Activated CD4-positive, alpha-beta T cell treated with anti-CD3 and anti-CD28 coated beads, Interleukin-2, amount 50 U/mL, for 48 hours (primary cell): ENCODE measurements at regions not wholly inside any gene's neighbourhood (a gene's known extent, or its start where the extent isn't known, plus 50 kb on each side); places are given as distances from the start of the nearest gene placed in this dataset.

Source experiments
- DNase-seq, 2 experiments: peaks; one replicate each; pipeline ENCODE4 v3.0.0-alpha.2; 2020

- DNase-seq: no peak
Measured at GRCh38 chr13:106685143-106685542, 117.2 kb upstream of the ARGLU1 start.

GRCh38 chr13:106683918-106684317 lies 116.0 kb upstream of the ARGLU1 start:
- DNase-seq: no peak

- DNase-seq: no peak
Measured at GRCh38 chr13:106683179-106683578, 115.2 kb upstream of the ARGLU1 start.

- no peak for DNase-seq
Measured at GRCh38 chr13:106681997-106682396, 114.1 kb upstream of the ARGLU1 start.

- DNase-seq: no peak
Measured at GRCh38 chr13:106681536-106681935, 113.6 kb upstream of the ARGLU1 start.

GRCh38 chr13:106680796-106681472 lies 113.0 kb upstream of the ARGLU1 start:
- DNase-seq: no peak

- DNase-seq: no peak
Measured at GRCh38 chr13:106678646-106679418, 110.9 kb upstream of the ARGLU1 start.

GRCh38 chr13:106675311-106675710 lies 107.4 kb upstream of the ARGLU1 start:
- no peak for DNase-seq

- DNase-seq: no peak
Measured at GRCh38 chr13:106660746-106661625, 93.0 kb upstream of the ARGLU1 start.

GRCh38 chr13:106657104-106657503 lies 89.2 kb upstream of the ARGLU1 start:
- no peak for DNase-seq

GRCh38 chr13:106656186-106656585 lies 88.2 kb upstream of the ARGLU1 start:
- DNase-seq: no peak

GRCh38 chr13:106651442-106651841 lies 83.5 kb upstream of the ARGLU1 start:
- no peak for DNase-seq

- no peak for DNase-seq
Measured at GRCh38 chr13:106650690-106651205, 82.8 kb upstream of the ARGLU1 start.

- no peak for DNase-seq
Measured at GRCh38 chr13:106649495-106649894, 81.6 kb upstream of the ARGLU1 start.

GRCh38 chr13:106640515-106640914 lies 72.6 kb upstream of the ARGLU1 start:
- no peak for DNase-seq

GRCh38 chr13:106637519-106637918 lies 69.6 kb upstream of the ARGLU1 start:
- DNase-seq: no peak

- no peak for DNase-seq
Measured at GRCh38 chr13:106636492-106636891, 68.6 kb upstream of the ARGLU1 start.

GRCh38 chr13:106635616-106636015 lies 67.7 kb upstream of the ARGLU1 start:
- no peak for DNase-seq

- DNase-seq: no peak
Measured at GRCh38 chr13:106633321-106633720, 65.4 kb upstream of the ARGLU1 start.

GRCh38 chr13:106630650-106631049 lies 62.7 kb upstream of the ARGLU1 start:
- no peak for DNase-seq

- no peak for DNase-seq
Measured at GRCh38 chr13:106630162-106630561, 62.2 kb upstream of the ARGLU1 start.

- DNase-seq: no peak
Measured at GRCh38 chr13:106628936-106629659, 61.2 kb upstream of the ARGLU1 start.

- DNase-seq: no peak
Measured at GRCh38 chr13:106626473-106626872, 58.5 kb upstream of the ARGLU1 start.
